Hepatic stellate cell (primary cell): ENCODE measurements at regions not wholly inside any gene's neighbourhood (a gene's known extent, or its start where the extent isn't known, plus 50 kb on each side); places are given as distances from the start of the nearest gene placed in this dataset.
"Not testable (repeated sequence)": the region's sequence is repeated elsewhere in the genome, so short reads cannot be mapped to it uniquely, and the experiment has no call there.

Experiments
- DNase-seq: peaks from one replicate; pipeline ENCODE4 v3.0.0; 2011; ENCODE audit warnings: low spot score

GRCh38 chr10:111598433-111599059 lies 521.7 kb downstream of the ADRA2A start:
- DNase-seq, result peak; percentile 14

- no peak for DNase-seq
These were observed 523.1 kb downstream of the ADRA2A start for GRCh38 chr10:111599943-111600342.

- DNase-seq, result no peak
These were observed 523.9 kb downstream of the ADRA2A start for GRCh38 chr10:111600772-111601171.

DNA sequence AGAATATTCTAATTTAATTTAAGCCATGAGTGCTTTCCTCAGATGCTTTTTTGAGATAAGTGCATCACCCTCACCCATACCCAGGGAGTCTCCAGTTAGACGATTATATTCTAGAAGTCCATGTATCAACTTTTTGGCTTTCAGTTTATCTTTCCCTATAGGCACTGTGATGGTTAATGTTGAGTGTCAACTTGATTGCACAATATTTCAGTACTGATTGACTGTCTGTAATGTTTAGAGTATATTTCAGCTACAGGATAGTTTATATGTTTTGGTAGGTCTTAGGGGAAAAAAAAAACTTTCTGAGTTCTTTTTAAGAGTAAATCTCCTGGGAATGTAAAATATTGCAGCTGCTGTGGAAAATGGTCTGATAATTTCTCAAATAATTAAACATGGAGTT lies 535.4 kb downstream of the ADRA2A start:
- no peak for DNase-seq

GRCh38 chr10:111634191-111634590 lies 549.4 kb downstream of the GPAM start:
- no peak for DNase-seq

DNA sequence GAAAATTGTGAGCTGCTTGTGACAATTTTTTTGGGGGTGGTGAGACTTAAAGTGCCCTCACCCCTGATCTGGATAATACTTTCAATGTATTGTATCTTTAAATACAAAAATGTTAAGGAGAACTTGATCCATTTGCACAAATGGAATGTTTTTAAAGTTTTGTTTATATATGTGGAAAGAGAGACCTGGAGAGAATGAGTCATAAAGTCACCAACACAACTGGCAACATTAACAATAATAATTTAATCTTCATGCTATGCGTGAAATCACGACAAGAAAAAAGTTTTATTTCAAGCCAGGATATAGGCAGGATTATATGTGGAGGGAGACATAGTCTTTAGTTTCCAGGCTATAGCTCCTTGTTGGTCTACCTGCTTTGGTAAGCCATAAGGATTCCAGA lies 537.5 kb downstream of the GPAM start:
- no peak for DNase-seq

DNA sequence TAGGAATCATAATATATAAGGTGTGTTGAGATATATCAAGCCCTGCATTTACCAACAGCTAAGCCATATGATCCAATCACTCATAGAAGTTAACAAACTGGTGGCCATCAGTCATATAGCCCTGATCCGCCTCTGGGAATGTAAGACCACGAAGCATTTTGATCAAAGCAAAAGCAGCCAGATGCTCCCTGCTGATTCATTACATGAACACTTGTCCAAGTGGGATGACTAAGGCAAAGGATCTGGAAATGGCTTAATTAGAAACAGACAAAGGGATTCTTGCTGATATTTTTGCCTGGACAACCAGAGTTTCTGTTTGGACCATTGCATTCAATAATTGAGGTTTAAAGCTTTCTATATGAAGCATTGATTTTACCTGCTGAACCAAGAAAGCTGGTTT lies 535.5 kb downstream of the GPAM start:
- no peak for DNase-seq

- DNase-seq, result not testable (repeated sequence)
These were observed 534.5 kb downstream of the GPAM start for GRCh38 chr10:111649080-111649479.

DNA sequence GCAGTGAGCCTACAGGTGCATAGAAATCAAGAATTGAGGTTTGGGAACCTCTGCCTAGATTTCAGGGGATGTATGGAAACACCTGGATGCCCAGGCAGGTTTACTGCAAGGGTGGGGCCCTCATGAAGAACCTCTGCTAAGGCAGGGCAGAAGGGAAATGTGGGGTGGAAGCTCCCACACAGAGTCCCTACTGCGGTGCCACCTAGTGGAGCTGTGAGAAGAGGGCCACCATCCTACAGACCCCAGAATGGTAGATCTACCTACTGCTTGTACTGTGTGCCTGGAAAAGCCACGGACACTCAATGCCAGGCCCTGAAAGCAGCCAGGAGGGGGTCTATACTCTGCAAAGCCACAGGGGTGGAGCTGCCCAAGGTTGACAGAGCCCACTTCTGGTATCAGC lies 533.5 kb downstream of the GPAM start:
- no peak for DNase-seq

DNA sequence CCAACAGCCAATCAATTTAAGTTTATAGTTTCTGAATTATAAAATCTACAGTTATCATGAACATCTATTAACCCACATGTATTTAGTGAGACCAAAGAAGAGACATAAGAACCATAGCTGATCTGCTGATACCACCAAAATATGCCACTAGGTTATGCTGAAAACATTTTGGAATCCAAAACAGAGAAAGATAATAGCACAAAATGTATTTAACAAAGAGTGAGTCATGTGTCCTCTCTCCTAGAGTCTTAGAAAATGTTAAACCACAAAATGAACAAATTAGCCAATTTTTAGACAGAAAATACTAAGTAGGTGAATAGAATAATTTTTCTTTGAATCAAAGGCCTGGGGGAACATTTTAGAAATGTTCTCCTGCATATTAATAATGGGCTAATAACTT lies 527.5 kb downstream of the GPAM start:
- DNase-seq, result no peak

- DNase-seq, result no peak
These were observed 505.8 kb downstream of the GPAM start for GRCh38 chr10:111677759-111678158.

DNA sequence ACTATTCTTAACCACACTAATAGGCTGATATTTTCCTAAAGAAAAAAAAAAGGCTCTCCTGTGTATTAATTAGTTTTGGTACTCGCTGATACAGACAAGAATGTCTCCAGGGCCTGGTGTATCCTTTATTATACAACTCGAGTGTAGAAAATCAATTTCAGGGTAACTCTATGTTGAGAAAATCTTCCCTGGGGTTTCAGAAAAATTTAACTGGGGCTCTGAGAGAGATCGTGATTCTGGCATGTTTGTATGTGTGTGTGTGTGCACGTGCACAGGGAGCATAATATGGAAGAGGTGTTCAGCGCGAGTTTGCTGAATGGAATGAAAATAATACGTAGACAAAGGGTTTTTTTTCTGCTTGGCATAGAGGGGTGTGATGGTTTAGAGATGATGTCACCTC lies 496.8 kb downstream of the GPAM start:
- no peak for DNase-seq

DNA sequence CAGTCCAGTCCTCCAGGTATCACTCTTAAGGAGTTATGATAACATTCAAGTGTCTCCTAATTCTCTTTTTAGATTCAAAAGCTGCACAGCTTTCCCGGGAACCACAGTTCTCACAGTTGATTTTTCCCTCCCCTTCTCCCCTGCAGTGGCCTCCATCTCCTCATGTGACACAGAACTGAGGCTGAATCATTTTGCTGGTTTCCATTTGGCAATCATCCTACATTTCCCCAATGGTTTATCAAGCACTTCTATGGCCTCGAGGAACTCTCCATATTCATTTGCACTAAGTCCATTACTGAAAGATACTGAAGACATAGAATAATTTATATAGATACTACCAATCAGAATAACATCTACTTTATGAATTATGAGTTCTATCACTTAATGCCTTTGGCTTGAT lies 484.9 kb downstream of the GPAM start:
- DNase-seq, result no peak

DNA sequence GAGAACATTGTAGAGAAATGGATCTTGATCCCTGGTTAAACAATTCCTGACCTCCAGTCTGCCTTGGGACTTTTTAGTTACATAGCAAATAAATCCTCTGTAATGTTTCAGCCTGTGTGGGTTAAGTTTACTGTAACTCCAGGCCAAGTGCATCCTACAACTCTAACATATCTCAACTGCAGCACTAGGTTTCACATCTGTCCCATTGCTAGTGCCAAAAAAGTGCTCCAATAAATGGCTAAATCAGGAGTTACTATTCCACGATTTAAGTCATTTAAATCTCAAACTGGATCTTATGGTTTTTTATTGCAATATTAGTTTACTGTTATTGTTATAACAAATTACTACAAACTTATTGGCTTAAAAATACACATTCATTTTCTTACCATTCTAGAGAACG lies 479.6 kb downstream of the GPAM start:
- DNase-seq, result no peak

- no peak for DNase-seq
These were observed 478.5 kb downstream of the GPAM start for GRCh38 chr10:111705021-111705420.

DNA sequence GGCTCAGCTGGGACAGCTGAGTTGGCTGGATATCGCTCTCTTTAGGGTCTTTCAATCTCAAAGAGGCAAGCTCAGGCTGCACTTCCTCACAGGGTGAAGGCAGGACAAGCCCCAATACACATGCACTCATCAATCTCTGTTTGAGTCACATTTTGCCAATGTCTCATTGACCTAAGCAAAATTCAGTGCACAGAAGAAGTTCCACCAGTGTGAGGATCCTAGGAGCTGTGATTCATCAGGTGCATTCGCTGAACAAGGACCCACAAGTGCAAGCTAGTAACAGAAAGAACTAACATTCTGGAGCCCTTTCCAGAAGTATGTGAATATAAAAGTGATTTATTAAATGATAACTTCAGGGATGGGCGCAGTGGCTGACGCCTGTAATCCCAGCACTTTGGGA lies 477.2 kb downstream of the GPAM start:
- DNase-seq, result no peak

DNA sequence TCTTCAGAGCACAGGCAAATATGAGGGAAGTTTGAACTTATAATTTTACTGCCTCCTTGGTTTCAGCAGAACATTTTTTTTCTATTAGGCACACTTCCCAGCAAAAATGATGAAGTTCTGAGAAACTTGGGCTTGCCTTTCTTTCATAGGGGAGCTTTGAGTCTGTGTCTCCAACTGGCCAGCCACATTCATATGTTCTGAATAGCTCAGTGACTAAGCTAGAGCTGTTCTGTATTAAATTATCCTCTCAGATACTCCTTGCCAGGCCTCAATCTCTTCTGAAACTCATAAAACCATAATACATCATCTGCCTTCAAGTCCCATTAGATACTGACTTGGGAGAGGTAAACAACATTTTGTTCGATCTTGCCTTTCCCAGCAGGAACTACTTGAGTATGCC lies 476.5 kb downstream of the GPAM start:
- no peak for DNase-seq

- DNase-seq, result no peak
These were observed 474.0 kb downstream of the GPAM start for GRCh38 chr10:111709603-111710002.

GRCh38 chr10:111716032-111716431 lies 467.5 kb downstream of the GPAM start:
- DNase-seq, result no peak

GRCh38 chr10:111724121-111724520 lies 459.4 kb downstream of the GPAM start:
- no peak for DNase-seq

GRCh38 chr10:111725050-111725449 lies 458.5 kb downstream of the GPAM start:
- DNase-seq, result no peak

DNA sequence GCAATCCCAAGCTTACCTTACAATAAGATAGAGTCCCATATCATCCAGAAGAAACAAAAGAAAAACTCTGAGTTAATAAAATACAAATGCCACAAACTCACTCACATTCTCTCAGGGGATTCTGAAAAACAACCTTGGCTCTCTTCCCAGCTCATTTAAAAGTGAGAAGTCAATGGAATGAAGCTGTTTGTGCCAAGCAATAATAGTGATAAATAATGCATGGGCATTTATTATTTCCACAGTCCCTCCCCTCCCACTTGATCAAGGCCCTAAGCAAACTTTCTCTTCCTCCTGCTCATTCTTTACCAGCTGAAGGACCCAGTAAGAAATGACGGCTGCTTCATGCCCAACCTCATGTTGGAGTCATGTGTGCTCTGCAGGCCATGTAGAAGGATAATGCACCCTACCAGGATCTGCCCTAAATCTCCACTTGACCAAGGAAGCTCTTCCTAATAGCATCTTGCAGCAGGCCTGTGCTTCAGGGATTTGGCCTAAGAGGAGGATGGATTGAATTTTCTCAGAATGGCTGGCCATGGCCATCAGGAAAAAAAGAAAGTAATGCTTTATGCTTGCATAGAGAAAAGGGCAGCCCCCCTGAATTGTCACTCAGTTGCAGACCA lies 451.3 kb downstream of the GPAM start:
- no peak for DNase-seq

DNA sequence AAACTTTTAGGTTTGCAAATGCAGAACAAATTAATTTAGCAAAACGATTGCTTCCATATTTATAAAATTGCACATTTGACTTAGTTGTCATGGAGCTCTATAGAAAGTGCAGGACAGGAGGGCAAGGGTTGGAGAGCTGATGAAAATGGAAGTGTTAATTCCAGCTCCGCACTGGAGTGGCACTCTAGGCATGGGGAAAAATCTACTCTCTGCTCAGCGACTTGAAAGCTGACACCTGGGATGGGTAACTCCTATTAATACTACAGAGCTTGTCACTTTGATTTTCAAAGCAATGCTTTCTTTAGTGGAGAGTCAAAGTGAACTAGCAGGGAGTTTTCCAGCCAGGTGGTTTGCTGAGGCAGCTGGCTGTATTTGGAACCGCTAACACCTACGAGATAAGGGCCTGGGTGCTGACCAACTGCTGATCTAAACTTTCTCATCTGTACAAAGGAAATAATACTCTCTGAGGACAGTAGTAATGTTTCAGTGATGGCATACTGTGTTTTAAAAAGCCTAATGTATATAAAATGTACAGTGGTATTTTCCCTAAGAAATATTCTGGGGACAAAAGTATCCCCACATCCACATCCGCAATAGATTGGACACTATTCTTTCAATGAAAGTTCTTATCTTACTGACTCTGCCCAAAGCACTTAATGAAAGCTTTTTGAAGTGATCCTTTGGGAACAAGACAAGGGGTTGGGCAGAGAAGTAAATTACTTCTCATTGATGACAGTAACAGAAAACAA lies 444.3 kb downstream of the GPAM start:
- no peak for DNase-seq

- no peak for DNase-seq
These were observed 443.8 kb downstream of the GPAM start for GRCh38 chr10:111739874-111740139.
